ENCODE measurements at regions not wholly inside any gene's neighbourhood (a gene's known extent, or its start where the extent isn't known, plus 50 kb on each side); places are given as distances from the start of the nearest gene placed in this dataset.

GRCh38 chr2:38154395-38154794, 78.4 kb upstream of the CYP1B1 start:
- Histone ChIP-seq H3K9me3 (ENCODE audit: control insufficient read depth, low read depth, low read length) (no peaks in the 10 kb centered on the region), H3K79me1 (ENCODE audit: insufficient read depth, low read depth, low read length, poor library complexity, severe bottlenecking) (no peaks in the 10 kb centered on the region), H2BK5ac (ENCODE audit: insufficient read length, low read length) (no peak overlapping the region), H3K23ac (ENCODE audit: insufficient read length, low read depth, low read length) (no peak overlapping the region), H2BK20ac (ENCODE audit: low read depth, low read length, poor library complexity, severe bottlenecking) (no peak overlapping the region), H3K18ac (ENCODE audit: insufficient read length, low read depth, low read length) (no peak overlapping the region), H3K4me1 (ENCODE audit: insufficient read depth, low read length) (no peaks in the 10 kb centered on the region), H4K8ac (replicated peaks; ENCODE audit: insufficient read length, low read depth, low read length) (no peak overlapping the region), H3K14ac (ENCODE audit: insufficient read depth, low read length) (no peak overlapping the region), H4K20me1 (ENCODE audit: control insufficient read depth, insufficient read depth, insufficient read length) (no peaks in the 10 kb centered on the region), H3K23me2 (ENCODE audit: insufficient read length, low read depth, low read length, poor library complexity, severe bottlenecking) (no peaks in the 10 kb centered on the region), H3K79me2 (ENCODE audit: insufficient read depth, low read length) (no peaks in the 10 kb centered on the region), H2BK12ac (ENCODE audit: insufficient read length, low read depth, low read length) (no peak overlapping the region), H2AFZ (ENCODE audit: low read length) (no peak overlapping the region), H4K5ac (ENCODE audit: insufficient read length, low read depth, low read length) (no peak overlapping the region), H3K9ac (ENCODE audit: extremely low read depth, insufficient read length, low read length) (no peak overlapping the region), H3K4me2 (ENCODE audit: insufficient read depth, insufficient read length, low read length) (no peak overlapping the region), H2BK120ac (ENCODE audit: low read depth, low read length, poor library complexity, severe bottlenecking) (no peak overlapping the region), H2AK5ac (ENCODE audit: insufficient read length, low read length) (no peak overlapping the region), H2BK15ac (ENCODE audit: low read depth, low read length) (no peak overlapping the region), H3T11ph (ENCODE audit: low read length) (no peak overlapping the region), H4K91ac (ENCODE audit: insufficient read length, low read depth, low read length) (no peak overlapping the region), H3K27ac (ENCODE audit: insufficient read length, low read depth, low read length) (no peak overlapping the region), H3K4ac (ENCODE audit: low read depth, low read length) (no peak overlapping the region), H3K56ac (ENCODE audit: insufficient read length, low read depth, low read length) (no peak overlapping the region), H3K27me3 (ENCODE audit: insufficient read depth, low read length) (no peaks in the 10 kb centered on the region; the same call in 1 of the 2 replicates)
- H3K36me3 Mint-ChIP-seq (ENCODE audit: insufficient read depth in 1 of 3, low read depth in 3 of 3), result no peaks in the 10 kb centered on the region
- no peak for DNase-seq
- H3K27ac Mint-ChIP-seq, result no peak overlapping the region
- TF ChIP-seq CTCF (conservative IDR thresholded peaks at IDR 0.05), result no peak
- H3K9me3 Mint-ChIP-seq, result no peaks in the 10 kb centered on the region
- H3K27me3 Mint-ChIP-seq (ENCODE audit: low read depth), result peaks cover under 1% of the 10 kb centered on the region
- no peaks in the 10 kb centered on the region for H3K4me1 Mint-ChIP-seq
- WGBS (ENCODE audit: extremely low coverage, insufficient read length, low lambda C conversion rate), result no CpG with 5 or more reads among the region's 2 CpGs
- no peak overlapping the region for H3K4me3 Mint-ChIP-seq
